ENCODE measurements at regions not wholly inside any gene's neighbourhood (a gene's known extent, or its start where the extent isn't known, plus 50 kb on each side); places are given as distances from the start of the nearest gene placed in this dataset.
"Not testable (repeated sequence)": the region's sequence is repeated elsewhere in the genome, so short reads cannot be mapped to it uniquely, and the experiment has no call there.

DNA sequence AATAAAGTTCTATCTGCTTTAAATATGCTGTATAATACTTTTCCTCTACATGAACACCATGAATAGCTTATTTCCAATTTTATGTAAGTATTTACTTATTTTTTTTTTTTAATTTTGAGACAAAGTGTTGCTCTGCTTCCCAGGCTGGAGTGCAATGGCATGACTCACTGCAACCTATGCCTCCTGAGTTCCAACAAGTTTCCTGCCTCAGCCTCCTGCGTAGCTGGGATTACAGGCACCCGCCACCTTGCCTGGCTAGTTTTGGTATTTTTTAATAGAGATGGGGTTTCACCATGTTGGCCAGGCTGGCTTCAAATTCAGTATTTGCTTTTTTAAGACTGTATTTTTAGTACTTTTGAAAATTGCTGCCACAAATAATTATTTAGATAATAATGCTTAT, 1365.9 kb downstream of the GRIK2 start:
- no peak for DNase-seq (ENCODE audit: low read depth)

DNA sequence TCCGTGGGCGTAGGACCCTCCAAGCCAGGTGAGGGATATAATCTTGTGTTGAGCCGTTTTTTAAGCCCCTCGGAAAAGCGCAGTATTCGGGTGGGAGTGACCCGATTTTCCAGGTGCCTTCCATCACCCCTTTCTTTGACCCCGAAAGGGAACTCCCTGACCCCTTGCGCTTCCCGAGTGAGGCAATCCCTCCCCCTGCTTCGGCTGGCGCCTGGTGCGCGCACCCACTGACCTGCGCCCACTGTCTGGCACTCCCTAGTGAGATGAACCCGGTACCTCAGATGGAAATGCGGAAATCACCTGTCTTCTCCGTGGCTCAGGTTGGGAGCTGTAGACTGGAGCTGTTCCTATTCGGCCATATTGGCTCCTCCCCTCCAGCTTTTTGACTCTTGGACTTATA, 1365.0 kb downstream of the GRIK2 start:
- DNase-seq (ENCODE audit: low read depth), result not testable (repeated sequence)

DNA sequence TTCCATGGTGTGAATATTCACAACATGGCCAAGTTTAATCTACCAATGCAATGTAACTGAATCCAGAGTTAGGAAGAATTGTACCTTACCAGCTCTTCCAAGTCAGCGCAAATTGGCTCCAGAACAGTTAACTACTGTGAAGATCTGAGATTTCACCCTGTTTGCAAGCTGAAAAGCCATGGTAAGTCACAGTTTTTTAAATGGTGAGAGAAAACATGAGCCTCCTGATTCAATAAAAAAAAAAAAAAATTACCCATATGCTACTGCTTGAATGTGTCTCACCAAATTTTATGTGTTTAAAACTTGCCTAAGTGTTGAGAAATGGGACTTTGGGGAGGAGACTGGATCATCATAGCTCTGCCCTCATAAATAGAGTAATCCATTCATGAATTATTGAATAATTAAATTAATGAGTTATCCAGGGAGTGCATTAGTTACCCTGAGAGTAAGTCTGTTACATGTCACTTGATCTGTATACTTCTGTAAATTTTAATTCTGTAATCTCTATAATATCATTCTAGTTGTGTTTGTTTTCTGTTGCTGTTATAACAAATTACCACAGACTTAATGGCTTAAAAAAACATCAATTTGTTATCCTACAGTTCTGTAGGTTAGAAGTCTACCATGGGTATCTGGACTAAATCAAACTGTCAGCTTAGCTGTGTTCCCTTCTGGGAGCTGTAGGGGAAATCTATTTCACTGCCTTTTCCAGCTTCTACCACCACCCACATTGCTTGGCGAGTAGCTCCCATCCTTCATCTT, 1355.9 kb downstream of the GRIK2 start:
- DNase-seq (ENCODE audit: low read depth), result no peak

DNA sequence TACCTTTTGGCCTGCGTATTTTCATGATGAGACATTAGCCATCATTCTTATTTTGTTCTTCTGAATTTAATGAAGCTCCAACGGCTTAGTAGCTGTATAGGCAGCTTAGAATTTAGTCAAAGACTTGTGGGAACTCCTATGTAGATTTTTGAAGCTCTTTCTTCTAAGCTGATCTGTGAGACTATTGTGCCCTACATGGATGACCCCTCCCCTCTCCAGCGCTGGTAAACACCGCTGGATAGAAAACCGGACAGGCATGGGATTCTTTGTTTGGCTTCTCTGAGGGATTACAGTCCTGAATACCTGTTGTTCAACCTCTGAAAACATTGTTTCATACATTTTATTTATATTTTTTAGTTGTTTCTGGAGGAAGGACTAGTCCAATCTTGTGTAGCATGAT, 1353.4 kb downstream of the GRIK2 start:
- no peak for DNase-seq (ENCODE audit: low read depth)

DNA sequence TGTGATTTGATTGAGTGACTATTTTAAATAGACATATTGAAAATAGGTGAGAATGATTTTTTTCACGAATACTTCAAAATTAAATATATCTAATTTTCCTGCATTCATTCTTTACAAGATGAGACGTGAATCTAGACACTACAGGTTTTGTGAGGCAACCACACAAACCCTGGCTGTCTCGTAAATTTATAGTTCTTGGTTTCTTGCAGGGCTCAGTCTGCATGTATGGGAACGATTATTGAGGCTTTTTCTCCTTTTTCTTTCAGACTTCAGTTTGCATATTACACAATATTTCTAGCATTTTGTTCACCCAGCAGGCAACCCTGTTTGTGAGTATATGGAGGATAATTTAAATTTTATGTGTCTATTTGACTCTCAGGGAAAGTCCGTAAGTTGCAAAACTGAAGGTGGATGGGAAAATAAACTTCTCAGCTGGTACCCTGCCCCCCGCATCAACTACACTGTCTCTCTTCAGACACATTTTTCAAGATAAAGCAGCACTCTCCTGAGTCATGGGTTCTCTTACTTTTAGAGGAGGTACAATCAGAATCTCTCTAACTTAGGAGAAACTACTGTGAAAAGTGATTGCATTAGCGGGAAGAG, 1349.3 kb downstream of the GRIK2 start:
- no peak for DNase-seq (ENCODE audit: low read depth)

DNA sequence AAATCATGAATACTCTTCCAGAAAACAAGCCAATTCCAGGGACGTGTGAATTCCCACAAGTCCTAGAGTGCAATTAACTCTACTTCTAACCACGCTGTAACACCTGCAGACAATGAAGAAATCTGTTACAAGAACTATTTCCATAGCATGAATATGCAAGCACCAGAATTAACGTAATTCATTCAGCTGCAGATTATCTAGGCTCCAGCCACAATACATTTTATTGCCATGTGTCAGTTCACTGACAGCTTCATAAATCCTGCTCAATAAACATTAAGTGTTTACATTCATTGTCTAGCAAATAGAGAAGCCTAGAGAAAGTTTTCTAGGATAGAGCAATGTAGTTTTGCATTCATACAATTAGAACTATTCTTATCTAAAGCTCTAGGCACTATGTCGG, 1348.5 kb downstream of the GRIK2 start:
- no peak for DNase-seq (ENCODE audit: low read depth)

DNA sequence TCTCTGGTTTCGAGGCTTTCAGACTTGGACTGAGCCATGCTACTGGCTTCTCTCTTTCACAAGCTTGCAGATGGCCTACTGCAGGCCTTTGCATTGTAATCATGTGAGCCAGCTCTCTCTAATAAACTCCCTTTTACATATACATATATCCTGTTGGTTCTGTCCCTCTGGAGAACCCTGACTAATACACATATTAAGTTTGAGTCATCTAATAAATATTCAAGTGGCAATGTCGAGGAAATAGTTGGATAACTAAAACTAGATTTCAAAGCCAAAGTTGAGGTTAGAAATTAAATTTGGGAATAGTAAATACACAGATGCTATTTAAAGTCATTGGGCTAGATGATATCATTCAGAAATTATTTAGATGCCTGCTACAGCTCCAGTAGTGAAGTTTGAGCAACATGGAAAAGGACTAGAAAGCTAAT, 1343.4 kb downstream of the GRIK2 start:
- no peak for DNase-seq (ENCODE audit: low read depth)

DNA sequence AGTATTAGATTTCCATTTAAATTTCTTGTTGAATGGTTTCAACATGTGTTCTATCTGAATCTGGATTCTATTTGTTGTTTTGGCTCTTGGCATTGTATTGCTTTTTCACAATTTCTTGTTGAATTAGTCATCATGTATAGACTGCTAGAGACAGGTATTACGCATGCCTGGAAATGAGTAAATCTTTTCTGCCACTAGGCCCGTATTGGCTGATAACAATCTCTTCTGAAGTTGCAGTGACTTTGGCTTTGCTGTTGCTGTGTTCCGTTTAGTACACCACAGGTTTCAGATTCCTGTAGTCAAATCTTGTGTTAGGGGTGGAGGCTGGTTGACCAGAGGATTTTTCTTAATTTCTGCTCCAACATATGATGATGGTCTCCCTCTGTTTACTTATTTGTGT, 1339.4 kb downstream of the GRIK2 start:
- DNase-seq (ENCODE audit: low read depth), result no peak

DNA sequence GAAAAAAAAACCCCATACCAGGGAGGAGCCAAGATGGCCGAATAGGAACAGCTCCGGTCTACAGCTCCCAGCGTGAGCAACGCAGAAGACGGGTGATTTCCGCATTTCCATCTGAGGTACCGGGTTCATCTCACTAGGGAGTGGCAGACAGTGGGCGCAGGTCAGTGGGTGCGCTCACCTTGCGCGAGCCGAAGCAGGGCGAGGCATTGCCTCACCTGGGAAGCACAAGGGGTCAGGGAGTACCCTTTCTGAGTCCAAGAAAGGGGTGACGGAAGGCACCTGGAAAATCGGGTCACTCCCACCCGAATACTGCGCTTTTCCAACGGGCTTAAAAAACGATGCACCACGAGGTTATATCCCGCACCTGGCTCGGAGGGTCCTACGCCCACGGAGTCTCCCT, 1328.6 kb downstream of the GRIK2 start:
- DNase-seq (ENCODE audit: low read depth), result not testable (repeated sequence)

DNA sequence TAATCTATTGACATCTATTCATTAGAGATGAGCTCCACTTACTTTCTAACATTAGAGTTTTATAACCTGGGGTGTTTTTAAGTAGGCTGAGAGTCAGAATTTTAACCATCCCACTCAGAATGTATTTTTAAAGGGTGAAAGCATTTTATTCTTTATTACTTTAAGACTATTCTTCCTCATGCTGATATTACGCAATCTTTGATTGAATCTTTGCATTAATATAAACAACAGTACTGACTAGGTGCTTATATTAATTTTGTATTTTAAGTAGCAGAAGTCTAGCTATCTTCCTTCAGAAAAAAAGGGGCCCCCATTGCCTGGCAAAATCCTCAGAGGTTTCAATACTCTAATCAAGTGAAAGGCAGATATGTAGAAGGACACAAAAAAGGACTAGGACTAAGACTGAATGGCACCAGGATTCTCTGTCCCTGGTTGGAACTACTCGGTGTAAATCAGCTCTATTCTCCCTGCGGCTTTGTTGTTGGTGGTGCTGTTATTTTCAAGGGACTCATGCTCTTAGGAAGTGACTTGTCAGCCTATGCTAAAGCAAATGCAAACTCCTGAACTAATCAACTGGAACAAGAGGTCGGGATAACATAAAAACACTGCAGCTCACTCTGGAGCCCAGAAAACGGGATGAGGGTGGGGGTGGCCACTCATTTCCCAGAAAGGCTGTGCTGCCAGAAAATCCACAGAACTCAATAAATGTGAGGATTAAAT, 1324.4 kb downstream of the GRIK2 start:
- no peak for DNase-seq (ENCODE audit: low read depth)

DNA sequence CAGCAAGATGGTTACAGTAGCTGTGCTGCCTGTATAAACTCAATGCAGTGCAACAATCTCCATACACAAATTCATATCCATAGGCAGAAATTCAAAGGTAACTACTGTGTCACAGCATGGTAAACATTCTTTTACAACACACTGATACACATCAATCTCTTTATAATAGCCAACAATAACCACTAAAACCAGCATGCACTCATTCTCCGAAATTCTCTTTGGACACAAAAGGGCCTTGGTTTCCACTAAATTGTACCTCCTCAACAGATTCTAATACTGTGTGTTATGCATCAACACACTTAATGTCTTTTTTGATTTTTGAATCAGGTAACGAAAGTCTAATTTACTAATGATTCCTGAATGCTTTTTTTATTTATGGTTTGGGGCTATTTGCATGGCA, 1323.7 kb downstream of the GRIK2 start:
- DNase-seq (ENCODE audit: low read depth), result no peak

DNA sequence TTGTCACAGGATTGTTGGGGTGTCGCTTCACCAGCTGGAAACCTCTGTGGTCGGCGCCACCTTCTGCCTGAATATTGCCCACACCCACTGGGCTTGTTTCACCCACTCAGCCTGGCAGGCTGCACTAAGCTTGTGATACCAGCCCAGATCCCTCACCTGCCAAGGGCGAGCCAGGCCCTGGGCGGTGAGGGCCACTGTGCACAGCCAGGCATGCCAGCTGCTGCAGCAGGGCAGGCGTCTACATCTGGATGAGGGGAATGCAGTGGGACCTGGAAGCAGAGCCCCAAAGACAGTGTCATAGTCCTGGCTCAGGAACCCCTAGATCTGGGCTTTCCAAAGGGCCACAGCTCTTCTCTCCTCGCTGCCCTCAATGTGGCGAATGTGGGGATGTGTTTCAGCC, 1307.5 kb downstream of the GRIK2 start:
- no peak for DNase-seq (ENCODE audit: low read depth)

DNA sequence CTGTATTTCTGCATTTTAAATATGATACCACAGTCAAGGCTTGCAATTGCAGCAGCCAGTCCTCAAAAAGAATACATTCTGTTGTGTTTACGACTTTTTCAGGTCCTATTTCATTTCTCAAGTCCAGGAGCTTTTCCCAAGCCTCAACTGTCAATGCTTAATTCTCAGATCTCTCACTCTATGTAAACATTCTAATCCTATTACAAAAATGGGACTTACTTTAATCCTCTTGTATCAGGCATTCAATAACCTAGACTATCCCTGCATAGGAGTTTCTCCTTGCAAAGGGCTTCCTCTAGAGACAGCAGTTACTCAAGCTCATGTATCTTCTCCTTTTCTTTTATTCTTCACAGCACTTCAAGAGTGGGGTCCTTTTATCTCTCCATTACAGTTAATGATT, 1293.0 kb downstream of the GRIK2 start:
- no peak for DNase-seq (ENCODE audit: low read depth)

DNA sequence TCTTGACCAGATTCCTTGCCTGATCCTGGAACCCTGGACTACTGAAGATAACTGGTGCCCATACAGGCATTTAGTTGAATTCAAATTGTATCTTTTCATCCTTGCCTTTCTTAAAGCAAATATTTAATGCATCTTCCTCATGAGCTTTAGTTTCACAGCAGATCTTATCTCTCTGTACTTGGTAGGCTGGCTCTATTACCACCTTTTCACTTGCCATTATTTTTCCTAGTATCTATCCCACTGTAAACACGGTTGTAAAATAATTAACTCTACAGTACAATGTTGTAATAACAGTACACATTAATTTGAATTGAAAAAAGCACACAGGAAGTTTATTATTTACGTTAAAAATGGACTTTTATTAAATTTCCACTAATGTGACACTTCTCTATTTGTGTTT, 1286.9 kb downstream of the GRIK2 start:
- no peak for DNase-seq (ENCODE audit: low read depth)

DNA sequence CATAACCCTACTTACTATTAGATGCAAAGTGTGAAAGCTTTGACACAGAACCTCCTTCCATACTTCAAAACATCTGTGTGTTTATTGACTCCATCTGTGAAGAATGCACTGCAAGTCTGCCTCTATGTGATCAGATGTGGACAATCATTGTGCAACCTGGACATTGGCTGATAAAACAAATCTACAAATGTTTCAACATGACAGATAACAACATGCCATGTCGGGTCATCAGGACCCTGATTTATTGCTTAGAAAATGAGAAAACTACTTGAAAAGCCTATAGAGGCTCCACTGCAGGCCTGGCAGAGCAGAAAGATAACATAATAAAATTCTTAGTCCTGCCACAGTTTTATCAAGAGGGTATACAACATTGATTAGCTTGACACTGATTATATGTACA, 1286.4 kb downstream of the GRIK2 start:
- no peak for DNase-seq (ENCODE audit: low read depth)

DNA sequence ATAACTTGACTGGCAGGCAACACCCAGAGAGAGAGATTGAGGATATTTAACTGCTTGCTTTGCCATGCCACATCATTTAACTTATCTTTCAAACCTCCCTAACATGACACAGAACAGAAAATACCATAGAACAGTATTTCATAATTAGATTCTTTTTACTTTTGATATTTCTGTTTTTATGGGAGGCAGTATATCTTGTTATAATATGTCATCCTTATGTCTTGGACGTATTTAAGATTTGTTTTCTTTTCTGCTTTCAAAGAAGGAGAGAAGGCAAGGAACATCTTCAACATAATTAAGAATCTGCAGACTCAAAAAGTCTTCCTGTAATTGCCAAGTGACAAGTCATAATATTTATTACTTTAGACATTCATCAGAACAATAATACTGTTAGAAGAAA, 1283.7 kb downstream of the GRIK2 start:
- no peak for DNase-seq (ENCODE audit: low read depth)

DNA sequence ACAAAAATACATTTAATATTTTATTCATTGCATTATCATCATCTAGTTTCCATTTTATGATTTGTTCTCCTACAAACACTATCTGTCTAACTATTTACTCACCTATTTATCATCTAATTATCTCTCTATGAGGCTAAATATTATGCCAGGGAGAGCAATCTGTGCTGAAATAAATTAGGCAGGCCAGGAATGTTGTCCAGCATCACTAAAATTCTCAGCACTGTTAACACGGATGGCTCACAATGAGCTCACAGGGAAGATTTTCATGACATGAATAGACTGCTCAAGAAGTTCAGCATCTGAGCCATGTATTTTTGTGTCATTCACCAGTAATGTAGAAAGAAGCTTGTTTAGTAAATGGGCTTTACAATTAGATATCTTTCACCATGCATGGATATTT, 1277.2 kb downstream of the GRIK2 start:
- no peak for DNase-seq (ENCODE audit: low read depth)

DNA sequence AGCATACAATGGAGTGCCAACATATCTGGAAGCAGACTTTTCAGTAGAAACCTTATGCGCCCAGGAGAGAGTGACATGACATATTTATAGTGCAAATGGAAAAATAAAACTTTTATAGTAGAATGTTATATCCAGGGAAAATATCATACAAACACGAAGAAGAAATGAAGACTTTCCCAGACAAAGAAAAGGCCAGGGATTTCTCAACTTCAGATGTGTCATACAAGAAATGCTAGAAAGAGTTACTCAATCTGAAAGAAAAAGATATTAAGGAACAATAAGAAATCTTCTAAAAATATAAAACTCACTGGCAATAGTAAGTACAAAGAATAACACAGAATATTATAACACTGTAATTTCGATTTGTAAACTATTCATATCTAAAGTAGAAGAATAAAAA, 1269.3 kb downstream of the GRIK2 start:
- DNase-seq (ENCODE audit: low read depth), result no peak

DNA sequence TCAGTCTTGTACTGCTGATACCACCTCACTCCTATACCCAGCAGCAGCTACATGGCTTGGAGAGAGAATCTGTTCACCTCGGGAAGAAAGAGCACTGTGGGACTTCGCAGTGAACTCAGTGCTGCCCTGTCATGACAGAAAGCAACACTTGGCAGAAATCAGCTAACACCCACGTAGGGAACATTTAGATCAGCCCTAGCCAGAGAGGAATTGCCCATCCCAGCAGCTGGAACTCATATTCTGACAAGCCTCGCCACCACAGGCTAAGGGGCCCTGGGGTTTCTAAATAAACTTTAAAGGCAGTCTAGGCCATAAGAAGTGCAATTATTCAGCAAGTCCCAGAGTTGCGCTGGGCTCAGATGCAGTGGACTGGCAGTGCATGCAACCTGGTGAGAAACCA, 1266.8 kb downstream of the GRIK2 start:
- DNase-seq (ENCODE audit: low read depth), result no peak

DNA sequence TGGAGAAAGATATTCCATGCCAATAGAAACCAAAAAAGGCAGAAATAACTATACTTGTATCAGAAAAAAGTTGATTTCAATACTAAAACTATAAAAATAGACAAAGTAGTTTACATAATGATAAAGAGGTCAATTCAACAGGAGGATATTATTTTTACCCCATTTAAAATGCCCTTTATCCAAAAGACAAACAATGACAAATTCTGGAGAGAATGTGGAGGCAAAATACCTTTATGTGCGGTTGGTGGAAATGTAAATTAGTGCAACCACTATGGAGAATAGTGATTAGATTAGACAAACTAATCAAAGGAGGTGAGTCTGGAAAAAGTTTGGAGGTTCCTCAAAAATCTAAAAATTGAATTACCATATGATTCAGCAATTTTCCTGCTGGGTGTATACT, 1262.3 kb downstream of the GRIK2 start:
- DNase-seq (ENCODE audit: low read depth), result no peak

DNA sequence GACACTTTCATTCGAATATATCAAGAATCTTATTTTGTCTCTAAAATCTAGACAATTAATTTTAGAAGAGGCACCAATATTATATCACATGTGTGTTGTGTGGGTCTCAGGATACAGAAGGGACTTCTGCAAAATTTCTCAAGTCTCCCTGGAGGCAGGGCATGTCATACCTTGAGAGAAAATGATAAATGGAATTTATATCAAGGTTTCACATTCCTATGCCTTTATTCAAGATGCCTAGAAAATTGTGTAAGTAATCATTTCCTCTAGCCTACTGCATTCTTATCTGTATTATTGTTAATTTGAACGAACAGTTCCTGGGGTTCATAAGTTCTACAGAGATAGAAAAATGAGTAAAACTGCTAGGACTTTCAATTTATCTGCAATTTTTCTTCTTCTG, 1247.9 kb downstream of the GRIK2 start:
- DNase-seq (ENCODE audit: low read depth), result no peak

DNA sequence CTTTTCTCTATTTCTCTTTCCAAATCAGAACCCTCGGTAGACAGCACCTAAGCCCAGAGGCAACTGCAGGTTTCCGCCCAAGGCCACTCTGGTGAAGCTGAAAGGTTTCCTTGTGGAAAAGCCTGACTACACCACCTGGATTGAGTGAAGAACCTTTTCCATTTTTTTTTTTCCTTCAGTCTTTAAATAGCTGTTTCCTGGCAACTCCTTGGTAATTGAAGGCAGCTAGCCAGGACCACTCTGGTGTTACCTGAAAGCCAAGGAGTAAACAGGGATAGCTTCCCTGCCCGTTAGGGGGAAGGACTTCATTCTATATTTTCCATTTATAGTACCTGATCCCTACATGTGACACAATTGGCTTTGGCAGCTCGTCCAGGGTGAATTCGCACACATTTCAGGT, 1238.4 kb downstream of the GRIK2 start:
- no peak for DNase-seq (ENCODE audit: low read depth)

DNA sequence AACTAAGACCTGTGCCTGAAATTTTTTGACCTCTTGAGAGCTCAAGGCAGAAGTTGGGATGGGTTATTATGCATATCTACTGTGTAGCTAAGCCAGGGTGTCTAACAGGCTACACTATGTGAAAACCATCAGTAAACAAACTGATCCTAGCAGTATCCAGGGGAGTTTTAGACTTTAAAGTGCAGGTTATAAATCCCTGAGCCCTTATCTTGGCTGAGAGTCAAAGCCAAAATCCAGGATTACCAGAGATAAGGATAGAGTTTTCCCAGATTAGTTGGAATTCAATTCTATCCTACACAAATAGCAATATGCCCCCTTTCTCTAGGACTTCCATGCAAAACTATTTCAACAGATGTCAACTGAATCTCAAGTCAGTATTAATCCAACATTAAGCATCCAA, 1229.7 kb downstream of the GRIK2 start:
- DNase-seq (ENCODE audit: low read depth), result no peak

DNA sequence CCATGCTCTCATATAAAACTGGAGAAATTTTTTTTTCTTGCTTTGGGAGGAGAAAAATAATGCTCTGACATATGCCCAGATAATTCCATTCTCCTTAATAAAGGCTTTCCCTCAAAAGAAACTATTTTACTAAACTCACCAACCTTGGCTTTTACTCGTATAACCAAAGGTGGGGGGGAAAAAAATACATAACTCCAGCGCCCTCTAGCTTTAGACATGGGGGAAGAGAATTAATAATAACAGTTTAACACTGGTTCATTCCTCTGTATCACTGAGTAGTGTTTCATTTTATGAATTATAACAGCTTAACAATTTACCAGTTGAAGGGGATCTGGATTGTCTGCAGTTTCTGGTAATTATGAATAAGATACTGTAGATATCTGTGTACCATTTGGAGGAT, 1226.1 kb downstream of the GRIK2 start:
- DNase-seq (ENCODE audit: low read depth), result no peak

All from stimulated activated CD8-positive, alpha-beta memory T cell treated with anti-CD3 and anti-CD28 coated beads, Interleukin-15, amount 100 ng/mL, for 1 hour (primary cell).